ENCODE measurements at regions not wholly inside any gene's neighbourhood (a gene's known extent, or its start where the extent isn't known, plus 50 kb on each side); places are given as distances from the start of the nearest gene placed in this dataset.

GRCh38 chr15:99826157-99826780 is 93.0 kb upstream of the LYSMD4 start:
- no peak for TF ChIP-seq MTA3 (CRISPR knock-in tag; IDR thresholded peaks at IDR 0.05)
- no peak for TF ChIP-seq MAX (IDR thresholded peaks at IDR 0.05)
- no peak for TF ChIP-seq CBFB (CRISPR knock-in tag; IDR thresholded peaks at IDR 0.05)
- no peak for TF ChIP-seq TFDP1 (CRISPR knock-in tag; IDR thresholded peaks at IDR 0.05; ENCODE audit: borderline replicate concordance)
- no peak for TF ChIP-seq HINFP (CRISPR knock-in tag; IDR thresholded peaks at IDR 0.05; ENCODE audit: low read depth)
- TF ChIP-seq POLR2A (IDR thresholded peaks at IDR 0.05; ENCODE audit: insufficient read depth in 1 of 2, low read depth in 2 of 2, low read length in 2 of 2), result no peak
- no peak for TF ChIP-seq ZNF547 (CRISPR knock-in tag; IDR thresholded peaks at IDR 0.05)
- TF ChIP-seq ERF (CRISPR knock-in tag; IDR thresholded peaks at IDR 0.05), result no peak
- TF ChIP-seq ZNF670 (CRISPR knock-in tag; IDR thresholded peaks at IDR 0.05; ENCODE audit: borderline replicate concordance), result no peak
- TF ChIP-seq MAZ (IDR thresholded peaks at IDR 0.05; ENCODE audit: borderline replicate concordance, low read depth, low read length), result no peak
- TF ChIP-seq MAZ (CRISPR knock-in tag; IDR thresholded peaks at IDR 0.05; ENCODE audit: low read depth), result no peak
- no peak for TF ChIP-seq ETV6 (CRISPR knock-in tag; conservative IDR thresholded peaks at IDR 0.05)

All from HepG2 (cell line).